AG20443 (cell line): ENCODE measurements at regions not wholly inside any gene's neighbourhood (a gene's known extent, or its start where the extent isn't known, plus 50 kb on each side); places are given as distances from the start of the nearest gene placed in this dataset.
"Not testable (repeated sequence)": the region's sequence is repeated elsewhere in the genome, so short reads cannot be mapped to it uniquely, and the experiment has no call there.

Experiments
- DNase-seq: peaks from one replicate; pipeline ENCODE4 v3.0.0; 2012; ENCODE audit warnings: low spot score, mixed read lengths

DNA sequence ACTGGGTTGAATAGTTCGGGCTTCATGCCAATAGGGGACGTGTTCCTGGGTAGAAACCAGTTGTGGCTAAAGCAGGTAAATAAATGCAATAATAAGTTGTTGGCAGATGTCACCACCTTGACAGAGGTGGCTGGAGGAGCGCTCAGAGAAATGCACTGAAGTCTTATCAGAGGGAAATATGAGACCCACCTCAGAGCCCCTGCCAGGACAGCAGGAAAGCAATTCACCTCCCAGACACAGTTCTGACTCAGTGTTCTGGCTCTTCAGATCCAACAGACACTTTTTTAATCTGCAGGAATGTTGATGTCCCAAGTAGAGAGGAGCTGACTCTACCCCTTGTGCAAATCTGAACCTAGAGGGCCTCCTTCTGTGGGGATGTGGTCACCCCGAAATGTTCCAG, 687.1 kb upstream of the FBXO33 start:
- no peak for DNase-seq

GRCh38 chr14:40115583-40115982, 683.4 kb upstream of the FBXO33 start:
- no peak for DNase-seq

DNA sequence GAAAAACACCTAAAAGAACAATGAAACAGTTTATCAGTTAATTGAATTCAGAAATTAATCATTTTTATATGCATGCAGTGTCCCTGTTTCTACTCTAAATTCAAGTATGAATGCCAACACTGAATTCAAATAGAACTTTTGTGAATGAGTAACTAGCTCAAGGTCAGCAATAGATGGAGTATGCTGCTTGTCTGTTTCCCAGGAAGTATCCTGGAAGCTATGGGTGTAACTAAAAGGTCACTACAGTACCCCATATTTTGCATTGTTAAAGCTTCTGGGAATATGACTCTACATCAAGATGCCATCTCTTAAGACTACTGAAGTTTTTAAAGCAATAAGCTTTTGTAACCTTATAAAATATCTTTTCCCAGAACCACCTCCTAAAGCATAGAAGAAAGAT, 681.4 kb upstream of the FBXO33 start:
- no peak for DNase-seq

- no peak for DNase-seq
Measured at GRCh38 chr14:40100544-40101196, 668.4 kb upstream of the FBXO33 start.

DNA sequence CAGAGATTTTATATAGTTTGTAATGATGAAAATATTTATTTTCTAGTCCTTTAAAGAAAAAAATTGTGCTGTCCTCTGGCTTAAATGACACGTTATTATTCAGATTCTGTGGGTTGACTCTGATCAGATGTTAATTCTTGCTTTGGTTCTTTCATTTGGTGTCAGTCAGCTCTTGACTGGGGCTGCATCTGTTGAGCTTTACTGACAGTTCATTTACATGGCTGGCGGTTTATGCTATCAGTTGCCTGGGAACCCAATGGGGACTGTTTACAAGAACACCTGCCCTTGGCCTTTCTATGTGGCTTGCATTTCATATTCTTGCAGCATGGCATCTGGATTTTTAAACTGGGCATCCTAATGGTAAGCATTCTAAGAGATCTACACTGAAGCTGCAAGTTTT, 667.1 kb upstream of the FBXO33 start:
- DNase-seq: no peak

DNA sequence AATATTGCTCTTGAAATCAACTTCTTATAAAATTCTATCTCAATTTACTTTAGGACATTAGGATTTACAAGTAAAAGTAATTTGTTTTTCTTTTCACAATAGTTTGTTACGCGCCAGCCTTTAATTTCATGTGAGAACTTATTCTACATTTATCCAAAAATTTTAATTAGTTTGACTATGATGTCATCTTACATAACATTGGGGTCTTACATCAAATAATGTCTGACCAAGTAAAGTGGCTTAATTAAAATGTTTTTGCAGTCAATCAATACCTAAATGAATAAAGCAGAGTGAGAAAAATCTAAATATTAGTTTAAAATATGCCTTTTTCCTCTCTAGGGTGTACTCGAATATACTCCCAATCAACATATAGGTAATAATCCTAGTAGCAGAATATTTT, 666.2 kb upstream of the FBXO33 start:
- DNase-seq: no peak

GRCh38 chr14:40096968-40097367, 664.7 kb upstream of the FBXO33 start:
- no peak for DNase-seq

DNA sequence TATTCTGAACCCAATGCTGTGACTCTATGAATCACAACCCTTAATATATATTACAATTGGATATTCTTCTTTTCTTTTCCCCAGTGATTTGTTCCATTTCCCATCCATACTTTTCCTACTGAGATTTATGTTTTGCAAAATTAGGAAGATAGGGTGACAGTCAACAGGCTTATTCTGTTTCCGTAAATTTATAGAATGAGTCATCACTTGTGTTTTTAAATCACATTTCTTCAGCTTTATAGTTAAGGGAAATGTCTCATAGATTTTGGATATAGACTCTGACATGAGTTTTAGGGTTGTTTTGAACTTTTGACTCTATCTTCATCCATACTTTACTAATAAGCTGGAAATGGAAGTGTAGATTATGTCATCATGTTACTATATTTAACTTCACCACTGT, 661.6 kb upstream of the FBXO33 start:
- DNase-seq: no peak

DNA sequence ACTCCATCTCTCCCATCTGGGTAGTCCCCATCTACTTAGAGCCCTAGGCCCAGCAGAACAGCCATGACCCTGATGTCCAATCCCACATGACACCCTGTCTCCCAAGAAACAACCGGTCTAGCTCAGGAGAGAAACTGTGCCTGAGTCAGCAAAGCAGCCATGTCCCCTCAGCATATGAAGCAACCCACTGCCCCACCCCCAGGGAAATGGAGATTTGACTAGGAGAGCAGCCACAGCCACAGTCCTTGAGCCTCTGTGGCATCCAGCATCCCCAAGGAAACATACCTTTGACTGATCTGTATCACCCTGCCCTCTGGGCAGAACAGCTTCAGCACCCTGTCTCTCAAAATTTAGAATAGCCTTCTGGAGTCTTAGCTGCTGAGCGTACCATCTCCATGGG, 641.9 kb upstream of the FBXO33 start:
- DNase-seq: no peak

GRCh38 chr14:40072175-40072574, 639.9 kb upstream of the FBXO33 start:
- no peak for DNase-seq

- no peak for DNase-seq
Measured at GRCh38 chr14:40058901-40059897, 627.0 kb upstream of the FBXO33 start.

GRCh38 chr14:40053416-40053815, 621.2 kb upstream of the FBXO33 start:
- no peak for DNase-seq

DNA sequence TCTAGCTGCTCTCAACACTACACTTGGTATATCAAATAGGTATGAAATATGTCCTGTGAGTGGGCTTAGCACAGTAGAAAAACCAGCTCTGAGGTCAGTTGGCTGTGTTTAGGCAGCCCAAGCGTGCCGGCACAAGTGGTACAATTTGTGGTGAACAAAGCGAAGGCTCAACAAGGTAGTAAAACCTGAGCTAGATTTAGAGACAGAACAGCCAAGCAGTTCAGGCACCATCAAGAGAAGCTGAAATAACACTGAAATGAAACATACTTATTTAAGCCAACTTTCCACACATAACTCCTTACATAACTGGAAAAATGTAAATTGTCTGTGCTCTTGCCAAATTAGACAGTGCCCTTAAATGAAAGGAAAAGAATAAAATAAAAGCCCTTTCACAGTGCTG, 596.8 kb upstream of the FBXO33 start:
- no peak for DNase-seq

DNA sequence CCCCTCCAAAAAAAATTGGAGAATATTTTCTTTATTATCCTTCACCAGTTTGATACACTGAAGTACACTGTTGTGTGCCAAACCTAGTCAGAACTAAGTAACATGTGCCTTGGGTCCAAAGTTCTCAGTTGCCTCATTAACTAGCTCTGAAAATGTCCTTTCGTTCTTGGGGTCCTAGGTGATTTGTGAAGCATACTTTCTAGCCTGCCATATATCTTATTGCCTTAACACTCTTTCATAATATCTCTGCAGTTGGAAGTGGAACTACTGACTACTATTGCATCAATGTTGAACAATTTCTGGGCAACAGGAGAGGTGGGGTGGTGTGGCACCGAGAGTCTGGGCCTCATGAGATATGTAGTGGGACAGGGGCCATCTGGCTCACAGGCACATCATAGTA, 592.9 kb upstream of the FBXO33 start:
- DNase-seq: no peak

DNA sequence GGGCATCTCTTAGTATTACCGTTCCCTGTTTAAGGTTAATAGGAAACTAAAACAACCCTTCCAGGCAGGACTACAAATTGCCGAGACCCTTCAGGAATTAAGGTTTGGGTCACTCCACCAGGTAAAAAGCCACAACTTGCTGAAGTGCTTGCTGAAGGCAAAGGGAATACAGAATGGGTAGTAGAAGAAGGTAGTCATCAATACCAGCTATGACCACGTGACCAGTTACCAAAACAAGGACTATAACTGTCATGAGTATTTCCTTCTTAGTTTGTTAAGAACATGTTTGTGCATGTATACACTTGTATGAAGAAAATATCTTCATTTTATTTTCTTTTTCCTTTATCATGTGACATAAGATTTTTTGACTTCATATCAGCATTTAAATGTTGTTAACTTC, 578.7 kb upstream of the FBXO33 start:
- DNase-seq: no peak

- no peak for DNase-seq
Measured at GRCh38 chr14:40009771-40010170, 577.5 kb upstream of the FBXO33 start.

DNA sequence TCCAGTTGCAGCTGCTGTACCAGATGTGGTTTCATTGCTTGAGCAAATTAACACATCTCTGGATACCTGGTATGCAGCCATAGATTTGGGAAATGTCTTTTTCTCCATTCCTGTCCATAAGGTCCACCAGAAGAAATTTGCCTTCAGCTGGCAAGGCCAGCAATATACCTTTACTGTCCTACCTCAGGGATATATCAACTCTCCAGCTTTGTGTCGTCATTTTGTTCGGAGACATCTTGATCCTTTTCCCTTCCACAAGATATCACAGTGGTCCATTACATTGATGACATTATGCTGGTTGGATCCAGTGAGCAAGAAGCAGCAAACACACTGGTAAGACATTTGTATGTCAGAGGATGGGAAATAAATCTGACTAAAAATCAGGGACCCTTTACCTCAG, 576.1 kb upstream of the FBXO33 start:
- not testable (repeated sequence) for DNase-seq

- no peak for DNase-seq
Measured at GRCh38 chr14:40004871-40005500, 572.8 kb upstream of the FBXO33 start.

- no peak for DNase-seq
Measured at GRCh38 chr14:40003773-40004172, 571.5 kb upstream of the FBXO33 start.

DNA sequence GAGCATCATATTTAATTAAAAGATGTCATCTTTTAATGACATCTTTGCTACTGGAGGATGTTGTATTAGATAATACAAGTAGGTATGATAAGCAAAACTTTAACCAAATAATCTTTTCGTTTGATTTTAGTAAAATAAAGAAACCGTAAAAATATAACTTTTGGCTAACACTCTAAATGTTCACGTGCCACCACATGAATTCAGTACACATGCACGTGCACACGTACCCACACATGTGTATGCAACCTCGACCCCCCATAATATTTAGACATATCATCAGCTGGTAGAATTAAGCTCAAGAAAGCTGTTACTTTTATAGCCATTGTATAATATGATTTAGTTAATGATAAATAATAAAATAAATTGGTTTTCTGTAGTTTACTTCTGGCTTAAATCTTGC, 566.6 kb upstream of the FBXO33 start:
- DNase-seq: no peak

- DNase-seq: no peak
Measured at GRCh38 chr14:39998114-39998513, 565.9 kb upstream of the FBXO33 start.

GRCh38 chr14:39991041-39991440, 558.8 kb upstream of the FBXO33 start:
- no peak for DNase-seq

GRCh38 chr14:39988939-39989338, 556.7 kb upstream of the FBXO33 start:
- no peak for DNase-seq
